GM10266 (cell line): ENCODE measurements at regions not wholly inside any gene's neighbourhood (a gene's known extent, or its start where the extent isn't known, plus 50 kb on each side); places are given as distances from the start of the nearest gene placed in this dataset.
"Not testable (repeated sequence)": the region's sequence is repeated elsewhere in the genome, so short reads cannot be mapped to it uniquely, and the experiment has no call there.

ENCODE experiments used
- DNase-seq: peaks from one replicate; pipeline ENCODE4 v3.0.0; 2012; ENCODE audit errors: extremely low spot score
- CTCF ChIP-seq: IDR thresholded peaks from 2 replicates; pipeline ENCODE4 v1.5.1; 2012; ENCODE audit warnings: mild to moderate bottlenecking, low read depth; ENCODE audit not compliant: control insufficient read depth, insufficient read depth; ENCODE audit errors: missing control alignments

- DNase-seq: no peak
- no peak for TF ChIP-seq CTCF
Observed at GRCh38 chr13:28574617-28575142, 79.8 kb upstream of the FLT1 start.

- DNase-seq: no peak
- TF ChIP-seq CTCF: no peak
Observed at GRCh38 chr13:28573595-28574373, 78.9 kb upstream of the FLT1 start.

GRCh38 chr13:28572871-28573270, 77.9 kb upstream of the FLT1 start:
- TF ChIP-seq CTCF: no peak

GRCh38 chr13:28570356-28570755, 75.4 kb upstream of the FLT1 start:
- DNase-seq: not testable (repeated sequence)

More at GRCh38 chr13:28572871-28573270, 77.9 kb upstream of the FLT1 start:
- no peak for DNase-seq

- no peak for TF ChIP-seq CTCF
- DNase-seq: no peak
Observed at GRCh38 chr13:28569886-28570285, 75.0 kb upstream of the FLT1 start.

GRCh38 chr13:28568286-28568685, 73.4 kb upstream of the FLT1 start:
- no peak for DNase-seq
- no peak for TF ChIP-seq CTCF

GRCh38 chr13:28566891-28567290, 72.0 kb upstream of the FLT1 start:
- TF ChIP-seq CTCF: no peak
- DNase-seq: no peak

GRCh38 chr13:28566283-28566682, 71.4 kb upstream of the FLT1 start:
- DNase-seq: no peak
- TF ChIP-seq CTCF: no peak
